Glomerular visceral epithelial cell (primary cell): ENCODE measurements at regions not wholly inside any gene's neighbourhood (a gene's known extent, or its start where the extent isn't known, plus 50 kb on each side); places are given as distances from the start of the nearest gene placed in this dataset.
"Not testable (repeated sequence)": the region's sequence is repeated elsewhere in the genome, so short reads cannot be mapped to it uniquely, and the experiment has no call there.

Experiments
- DNase-seq: peaks from one replicate; pipeline ENCODE4 v3.0.0-alpha.2; 2016; ENCODE audit errors: extremely low spot score

DNA sequence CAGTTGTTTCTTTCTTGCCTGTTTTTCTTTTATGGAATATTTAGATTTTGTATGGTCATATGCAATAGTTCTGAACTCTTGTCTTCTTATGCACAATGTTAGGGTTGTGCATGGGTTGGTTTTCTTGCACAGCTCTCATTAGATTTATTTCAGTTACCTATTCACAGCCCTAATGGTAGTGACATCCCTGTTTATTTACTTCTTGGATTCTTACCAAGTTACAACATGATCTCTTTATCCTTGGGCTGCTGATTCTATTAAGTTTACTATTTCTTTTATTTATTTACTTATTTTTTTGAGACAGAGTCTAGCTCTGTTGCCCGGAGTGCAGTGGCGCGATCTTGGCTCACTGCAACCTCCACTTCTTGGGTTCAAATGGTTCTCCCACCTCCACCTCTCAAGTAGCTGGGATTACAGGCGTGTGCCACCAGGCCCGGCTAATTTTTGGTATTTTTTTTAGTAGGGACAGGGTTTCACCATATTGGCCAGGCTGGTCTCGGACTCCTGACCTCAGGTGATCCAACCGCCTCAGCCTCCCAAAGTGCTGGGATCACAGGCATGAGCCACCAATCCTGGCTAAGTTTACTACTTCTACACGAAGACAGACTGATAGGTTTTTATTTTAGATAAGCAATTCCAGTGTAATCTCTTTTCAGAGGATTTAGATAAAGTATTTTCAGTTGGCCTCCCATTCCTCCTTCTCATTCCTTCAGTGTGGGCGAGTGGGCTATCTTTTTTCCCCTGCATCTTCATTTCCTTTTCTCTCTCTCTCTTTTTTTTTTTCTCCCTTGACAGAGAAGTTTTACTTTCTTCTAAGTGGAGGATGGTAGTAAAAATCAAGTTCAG, 395.1 kb upstream of the RGS6 start:
- DNase-seq, result no peak

DNA sequence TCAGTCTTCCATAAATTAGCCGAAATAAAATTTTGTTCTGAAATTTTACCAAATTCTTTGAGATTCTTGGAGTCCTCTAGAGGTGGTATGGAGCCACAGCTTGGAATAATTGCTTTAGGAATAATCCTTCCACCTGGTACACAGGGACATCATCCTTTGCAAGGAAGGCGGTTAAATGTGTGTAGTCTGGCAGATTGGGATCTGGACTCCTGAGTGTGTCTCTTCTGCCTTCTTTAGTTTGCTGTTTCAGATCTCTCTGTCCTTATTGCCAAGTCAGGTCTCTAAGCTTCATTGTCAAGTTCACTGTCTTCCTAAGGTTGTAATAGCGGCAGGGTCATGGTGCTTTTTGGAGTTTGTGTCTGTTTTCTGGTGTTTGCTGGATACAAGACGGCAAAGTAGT, 393.9 kb upstream of the RGS6 start:
- DNase-seq, result no peak

DNA sequence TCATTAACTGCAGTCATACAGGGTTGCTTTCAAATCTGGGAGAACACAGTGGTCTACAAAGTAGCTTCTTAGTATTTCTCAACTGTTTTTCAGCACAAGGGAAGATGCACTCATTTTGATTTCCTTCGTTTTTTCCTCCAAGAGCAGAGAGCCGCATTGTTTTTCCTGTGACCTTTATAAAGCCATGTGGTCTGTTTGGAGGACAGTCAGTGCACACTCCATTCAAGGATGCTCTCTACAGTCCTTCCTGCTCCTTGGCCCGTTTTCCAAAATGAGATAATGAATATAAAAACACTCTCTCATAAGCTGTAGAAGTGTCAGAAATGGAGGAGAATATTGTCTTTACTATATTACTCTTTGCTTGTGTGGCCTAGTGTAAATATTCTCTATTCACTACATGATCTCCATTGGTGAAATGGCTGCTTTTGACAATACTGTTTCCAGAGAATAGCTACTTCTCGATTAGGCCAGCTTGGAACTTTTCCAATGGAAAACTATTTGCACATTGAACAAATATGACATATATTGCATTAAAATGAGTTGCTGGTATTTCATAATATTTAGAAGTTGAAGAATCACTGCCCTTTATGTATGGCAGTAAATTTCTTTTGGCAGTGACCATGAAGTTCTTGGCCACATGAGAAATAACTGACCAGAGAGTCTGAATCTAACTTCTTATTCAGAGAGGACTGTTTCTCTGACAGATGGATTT, 393.1 kb upstream of the RGS6 start:
- no peak for DNase-seq

- DNase-seq, result no peak
These were observed 392.5 kb upstream of the RGS6 start for GRCh38 chr14:71539650-71540285.

- DNase-seq, result no peak
These were observed 391.0 kb upstream of the RGS6 start for GRCh38 chr14:71541271-71541670.

GRCh38 chr14:71541973-71542690, 390.1 kb upstream of the RGS6 start:
- DNase-seq, result no peak

DNA sequence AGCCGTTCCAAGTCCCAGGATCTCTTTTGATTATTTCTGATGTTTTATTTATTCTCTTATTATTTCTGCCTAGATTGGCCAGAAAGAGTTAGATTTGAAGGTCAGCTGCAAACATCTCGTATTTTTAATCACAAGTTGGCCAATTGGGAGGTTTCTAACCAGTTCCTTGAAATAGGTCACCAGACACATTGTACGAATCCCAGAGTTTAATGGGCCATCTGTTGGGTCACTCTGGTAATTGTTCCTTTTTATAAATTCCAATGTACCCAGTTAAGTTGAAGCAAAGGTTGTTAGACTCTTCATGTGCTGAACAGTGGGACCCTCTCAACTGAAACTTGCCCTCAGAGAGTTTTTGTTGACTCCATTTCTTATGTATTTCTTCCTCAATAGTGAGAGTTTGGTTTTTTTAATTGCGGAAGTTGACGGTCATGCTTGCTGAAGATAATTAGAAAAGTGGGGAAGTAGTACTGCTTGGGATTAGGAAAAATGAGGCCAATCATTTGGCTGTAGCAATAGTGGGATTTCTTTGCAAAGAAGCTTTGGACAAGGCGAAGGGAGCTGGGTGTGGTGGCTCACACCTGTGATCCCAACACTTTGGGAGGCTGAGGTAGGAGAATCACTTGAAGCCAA, 382.7 kb upstream of the RGS6 start:
- no peak for DNase-seq

- no peak for DNase-seq
These were observed 381.9 kb upstream of the RGS6 start for GRCh38 chr14:71550367-71550766.

GRCh38 chr14:71551291-71551950, 380.8 kb upstream of the RGS6 start:
- DNase-seq, result peak; percentile 87

DNA sequence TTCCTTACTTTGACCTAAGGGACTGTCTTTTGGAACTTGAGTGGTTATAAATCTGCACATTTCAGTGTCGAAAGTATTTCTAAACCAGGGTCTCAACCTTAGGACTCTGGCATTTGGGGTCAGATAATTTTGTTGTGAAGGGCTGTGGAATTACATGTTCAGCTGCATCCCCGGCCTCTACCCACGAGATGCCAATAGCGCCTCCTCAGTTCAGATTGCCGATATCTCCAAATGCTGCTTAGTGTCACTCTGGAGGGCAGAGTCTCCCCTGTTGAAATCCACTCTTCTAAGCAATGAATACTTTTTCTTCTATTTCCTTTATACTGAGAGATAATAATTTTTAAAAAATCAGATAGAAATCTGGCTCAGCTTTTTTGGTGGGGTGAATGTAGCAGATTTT, 379.4 kb upstream of the RGS6 start:
- no peak for DNase-seq

DNA sequence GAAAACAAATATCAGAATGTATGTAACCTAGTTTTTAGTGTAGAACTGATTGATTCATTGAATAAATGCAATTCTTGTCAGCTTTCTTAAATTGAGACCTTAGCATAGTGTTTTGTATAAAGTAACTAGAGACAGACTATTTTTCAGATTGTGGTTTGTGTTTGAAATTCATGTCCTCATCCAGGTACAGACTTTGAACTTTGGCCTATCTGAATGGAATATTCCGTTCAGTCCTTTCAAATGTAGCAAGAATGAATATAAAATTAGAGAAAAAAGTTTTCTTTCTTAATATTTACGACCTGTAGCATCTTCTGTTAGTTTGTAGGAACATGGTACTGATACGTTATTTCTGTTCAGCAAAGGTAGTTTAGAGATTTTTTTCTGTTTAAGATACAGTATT, 378.4 kb upstream of the RGS6 start:
- no peak for DNase-seq

DNA sequence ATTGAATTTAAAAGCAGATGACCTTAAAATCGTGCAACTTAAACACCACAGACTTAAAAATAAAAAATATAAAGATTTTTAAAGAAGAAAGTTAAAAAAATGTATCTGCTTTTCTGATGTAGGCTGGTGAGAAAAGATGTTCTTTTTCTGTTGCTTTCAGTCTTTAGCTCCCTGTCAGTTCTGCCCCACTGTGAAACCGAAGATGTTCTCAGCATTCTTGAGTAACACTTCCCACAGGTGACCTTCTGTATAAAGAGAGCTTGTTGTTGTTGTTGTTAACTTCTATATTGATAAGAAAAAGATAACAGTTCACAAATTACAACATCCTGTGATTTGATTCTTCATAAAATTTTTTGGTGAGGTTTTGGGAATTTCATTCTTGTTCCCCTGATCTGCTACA, 377.9 kb upstream of the RGS6 start:
- DNase-seq, result no peak

DNA sequence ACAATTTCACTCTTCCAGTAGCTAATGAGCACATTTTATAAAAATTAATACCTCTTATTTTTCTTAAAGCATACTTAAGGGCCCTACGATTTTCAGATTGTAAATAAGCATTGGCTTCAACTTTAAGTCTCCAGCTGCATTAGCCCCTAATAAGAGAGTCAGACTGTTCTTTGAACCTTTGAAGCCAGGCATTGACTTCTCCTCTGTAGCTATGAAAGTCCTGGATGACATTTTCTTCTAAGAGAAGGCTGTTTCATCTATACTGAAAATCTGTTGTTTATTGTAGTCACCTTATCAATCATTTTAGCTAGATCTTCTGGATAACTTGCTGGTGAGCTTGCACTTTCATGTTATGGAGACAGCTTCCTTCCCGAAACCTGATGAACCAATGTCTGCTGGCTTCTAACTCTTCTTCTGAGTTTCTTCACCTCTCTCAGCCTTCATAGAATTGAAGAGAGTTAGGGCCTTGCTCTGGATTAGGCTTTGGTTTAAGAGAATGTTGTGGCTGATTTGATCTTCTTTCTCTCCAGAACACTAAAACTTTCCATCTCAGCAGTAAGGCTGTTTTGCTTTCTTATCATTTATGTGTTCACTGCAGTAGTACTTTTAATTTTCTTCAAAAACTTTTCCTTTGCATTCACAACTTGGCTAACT, 377.1 kb upstream of the RGS6 start:
- no peak for DNase-seq

- DNase-seq, result peak; percentile 42
These were observed 376.3 kb upstream of the RGS6 start for GRCh38 chr14:71555654-71556559.

DNA sequence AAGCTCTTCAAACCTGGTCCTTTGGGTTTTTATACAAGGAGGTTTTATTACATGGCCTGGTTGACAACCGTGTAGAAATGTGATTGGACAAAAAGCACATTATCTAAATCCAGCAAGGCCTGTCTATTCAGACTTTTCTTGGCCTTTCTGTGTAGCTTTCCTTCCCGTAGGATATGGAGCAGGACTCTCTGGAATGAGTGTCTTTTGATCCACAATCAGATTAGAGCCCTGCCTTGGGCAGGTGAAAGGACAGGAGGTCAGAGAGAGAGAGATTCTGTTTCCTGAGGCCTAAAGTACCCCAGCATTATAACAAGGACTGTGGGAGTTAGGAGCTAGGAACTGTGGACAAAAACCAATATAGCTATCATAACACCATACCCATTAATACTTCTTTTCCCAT, 375.5 kb upstream of the RGS6 start:
- DNase-seq, result no peak

- no peak for DNase-seq
These were observed 374.9 kb upstream of the RGS6 start for GRCh38 chr14:71557351-71557750.

DNA sequence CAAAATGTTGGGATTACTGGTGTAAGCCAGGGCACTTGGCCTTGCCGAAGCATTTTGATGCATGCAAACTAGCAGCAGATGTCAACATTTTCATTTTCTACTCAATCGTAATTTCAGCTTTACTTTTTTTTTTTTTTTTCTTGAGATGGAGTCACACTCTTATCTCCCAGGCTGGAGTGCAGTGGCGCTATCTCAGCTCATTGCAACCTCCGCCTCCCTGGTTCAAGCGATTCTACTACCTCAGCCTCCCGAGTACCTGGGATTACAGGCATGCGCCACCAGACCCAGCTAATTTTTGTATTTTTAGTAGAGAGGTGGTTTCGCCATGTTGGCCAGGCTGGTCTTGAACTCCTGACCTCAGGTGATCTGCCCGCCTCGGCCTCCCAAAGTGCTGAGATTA, 373.3 kb upstream of the RGS6 start:
- DNase-seq, result not testable (repeated sequence)

DNA sequence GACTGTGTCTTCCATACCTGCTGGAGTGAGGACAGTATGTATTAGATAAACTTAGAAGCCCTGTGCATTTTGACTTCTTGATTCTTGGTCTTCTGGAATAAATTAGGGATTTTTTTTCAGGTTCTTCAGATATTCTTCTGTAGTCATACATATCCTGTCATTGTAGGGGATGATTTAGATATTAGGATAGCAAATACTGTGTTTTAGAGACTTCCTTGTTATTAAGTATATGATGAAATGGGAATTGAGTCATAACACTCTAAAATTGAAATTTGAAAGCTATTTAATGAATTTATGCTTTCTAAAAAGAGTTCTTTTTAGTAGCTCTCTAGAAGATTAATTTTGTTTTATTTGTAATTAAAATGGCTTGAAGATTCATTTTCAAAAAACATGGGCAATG, 371.5 kb upstream of the RGS6 start:
- no peak for DNase-seq

DNA sequence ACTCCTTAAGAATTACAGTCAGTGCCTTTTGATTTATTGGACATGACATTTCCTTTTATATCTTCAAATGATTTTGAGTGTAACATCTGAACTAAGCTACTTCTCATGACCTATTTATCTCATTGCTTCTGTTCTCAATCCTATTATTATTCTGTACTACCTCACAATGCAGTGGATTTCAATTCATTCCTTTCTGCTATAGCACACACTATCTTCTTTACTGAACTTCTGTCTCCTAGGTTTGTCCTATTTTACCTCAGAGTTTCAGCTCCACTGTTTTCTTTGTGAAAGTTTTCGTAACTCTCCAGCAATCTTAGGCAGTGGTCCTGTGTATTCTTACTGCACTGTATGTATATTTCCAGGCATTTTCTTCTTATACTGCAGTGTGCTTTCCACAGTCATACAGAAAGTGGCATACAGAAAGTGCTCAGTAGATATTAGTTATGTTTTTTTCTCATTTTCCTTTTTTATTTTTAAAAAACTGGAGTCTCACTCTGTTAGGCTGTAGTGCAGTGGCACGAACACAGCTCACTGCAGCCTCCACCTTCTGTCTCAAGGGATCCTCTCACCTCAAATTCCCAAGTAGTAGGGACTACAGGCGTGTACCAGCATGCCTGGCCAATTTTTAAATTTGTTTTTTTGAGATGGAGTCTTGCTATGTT, 368.6 kb upstream of the RGS6 start:
- DNase-seq, result no peak
